SK-N-SH treated with all-trans-retinoic acid at 6 μM for 48 hours (cell line): ENCODE measurements at regions not wholly inside any gene's neighbourhood (a gene's known extent, or its start where the extent isn't known, plus 50 kb on each side); places are given as distances from the start of the nearest gene placed in this dataset.

Source experiments
- BACH2 ChIP-seq: fragments of 250-450 bp; sonication (Bioruptor Pico); IDR thresholded peaks from 2 replicates; pipeline ENCODE4 v1.9.0; 2021; ENCODE audit warnings: mild to moderate bottlenecking, borderline replicate concordance
- CREB5 ChIP-seq: fragments of 250-450 bp; sonication (Bioruptor Pico); IDR thresholded peaks from 2 replicates; pipeline ENCODE4 v1.5.1; 2020; ENCODE audit warnings: low read depth, mild to moderate bottlenecking, moderate library complexity
- GLIS3 ChIP-seq: fragments of 250-450 bp; sonication (Bioruptor Pico); IDR thresholded peaks from 2 replicates; pipeline ENCODE4 v1.5.0; 2020; ENCODE audit warnings: mild to moderate bottlenecking, moderate library complexity
- ISL1 ChIP-seq: fragments of 250-450 bp; sonication (Bioruptor Pico); IDR thresholded peaks from 2 replicates; pipeline ENCODE4 v2.1.2; 2022; ENCODE audit warnings: mild to moderate bottlenecking, moderate library complexity
- ZFP3 ChIP-seq: fragments of 250-450 bp; sonication (Bioruptor Pico); IDR thresholded peaks from 2 replicates; pipeline ENCODE4 v1.5.0; 2020; ENCODE audit warnings: mild to moderate bottlenecking, moderate library complexity

DNA sequence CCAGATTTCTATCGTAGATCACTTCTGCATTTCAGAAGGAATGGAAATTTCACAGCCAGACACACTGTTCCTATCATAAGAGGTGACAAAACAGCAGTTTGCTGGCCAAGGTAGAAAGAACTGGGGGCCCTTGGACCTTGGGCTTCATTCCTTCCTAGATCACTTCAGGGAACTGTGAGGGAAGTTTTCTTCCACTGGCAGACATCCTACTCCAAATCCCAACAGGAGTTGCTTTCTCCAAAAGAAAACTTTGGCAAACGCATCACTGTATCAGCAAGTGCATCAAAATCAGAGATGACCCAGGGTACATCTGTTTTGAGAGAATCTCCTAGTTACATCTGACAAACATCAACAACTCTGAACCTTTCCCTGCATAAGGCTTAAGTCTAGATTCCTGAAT lies 348.4 kb upstream of the KLHL29 start:
- TF ChIP-seq ZFP3 (CRISPR knock-in tag) (no peak), BACH2 (no peak), GLIS3 (no peak), CREB5 (CRISPR knock-in tag) (no peak), ISL1 (no peak)
